Neural cell (in vitro differentiated cells): ENCODE measurements at regions not wholly inside any gene's neighbourhood (a gene's known extent, or its start where the extent isn't known, plus 50 kb on each side); places are given as distances from the start of the nearest gene placed in this dataset.

Experiments used
- CTCF ChIP-seq: fragments of 450-650 bp; IDR thresholded peaks from 2 replicates; pipeline ENCODE4 v1.5.1; 2014; ENCODE audit warnings: antibody characterized with exemption, mild to moderate bottlenecking, moderate library complexity; ENCODE audit not compliant: poor library complexity, severe bottlenecking
- EP300 ChIP-seq: fragments of 450-650 bp; conservative IDR thresholded peaks from 2 replicates; pipeline ENCODE4 v1.6.1; 2014; ENCODE audit warnings: antibody characterized with exemption, mild to moderate bottlenecking, moderate library complexity; ENCODE audit not compliant: poor library complexity, severe bottlenecking
- EZH2 ChIP-seq: fragments of 200-600, 300-800 bp; shearing (Covaris generic), sonication (generic); IDR thresholded peaks from 2 replicates; pipeline ENCODE4 v1.6.1; 2014; ENCODE audit warnings: antibody characterized with exemption, low read length, borderline replicate concordance, mild to moderate bottlenecking; ENCODE audit not compliant: insufficient read depth, poor library complexity, severe bottlenecking
- POLR2AphosphoS5 ChIP-seq: IDR thresholded peaks from 2 replicates; pipeline ENCODE4 v1.6.1; 2012
- RAD21 ChIP-seq: fragments of 450-650 bp; conservative IDR thresholded peaks from 2 replicates; pipeline ENCODE4 v1.6.1; 2014; ENCODE audit warnings: antibody characterized with exemption, mild to moderate bottlenecking, moderate library complexity
- REST ChIP-seq: IDR thresholded peaks from 2 replicates; pipeline ENCODE4 v1.6.1; 2012; ENCODE audit warnings: borderline replicate concordance
- SMC3 ChIP-seq: fragments of 450-650 bp; conservative IDR thresholded peaks from 2 replicates; pipeline ENCODE4 v1.6.1; 2014; ENCODE audit warnings: antibody characterized with exemption, mild to moderate bottlenecking, moderate library complexity; ENCODE audit not compliant: poor library complexity
- TAF1 ChIP-seq: IDR thresholded peaks from 2 replicates; pipeline ENCODE4 v1.6.1; 2012; ENCODE audit warnings: low read depth

- no peak for TF ChIP-seq POLR2AphosphoS5
- TF ChIP-seq EZH2, result no peak
- TF ChIP-seq CTCF, result no peak
- TF ChIP-seq REST, result no peak
- no peak for TF ChIP-seq EP300
- no peak for TF ChIP-seq RAD21
- TF ChIP-seq TAF1, result no peak
- TF ChIP-seq SMC3, result no peak
Measured at GRCh38 chr6:67717281-67717680, 917.8 kb upstream of the ADGRB3 start.
